Activated naive CD4-positive, alpha-beta T cell (primary cell): ENCODE measurements at regions not wholly inside any gene's neighbourhood (a gene's known extent, or its start where the extent isn't known, plus 50 kb on each side); places are given as distances from the start of the nearest gene placed in this dataset.

Experiments
- DNase-seq, 4 experiments: peaks; one replicate each; lab custom pipeline; 2025; lab: John Stamatoyannopoulos, UW

DNA sequence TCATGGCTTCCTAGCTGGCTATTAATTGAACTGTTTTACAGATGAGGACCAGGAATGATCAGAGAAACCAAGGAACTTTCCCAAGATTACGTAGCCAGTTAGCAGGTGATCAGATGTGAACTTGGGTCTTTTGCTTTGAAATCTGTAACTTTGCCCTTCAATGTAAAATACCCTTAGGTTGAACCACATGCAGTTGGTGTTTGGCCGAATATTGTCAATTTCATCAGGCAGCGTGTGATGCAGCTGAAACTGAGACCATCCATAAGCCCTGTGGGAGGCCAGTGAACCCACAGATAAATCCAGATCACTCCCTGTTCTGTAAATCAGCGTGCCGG, 150.8 kb downstream of the ETS2 start:
- no peak for DNase-seq

GRCh38 chr21:38956007-38956406, 150.3 kb downstream of the ETS2 start:
- DNase-seq = no peak

DNA sequence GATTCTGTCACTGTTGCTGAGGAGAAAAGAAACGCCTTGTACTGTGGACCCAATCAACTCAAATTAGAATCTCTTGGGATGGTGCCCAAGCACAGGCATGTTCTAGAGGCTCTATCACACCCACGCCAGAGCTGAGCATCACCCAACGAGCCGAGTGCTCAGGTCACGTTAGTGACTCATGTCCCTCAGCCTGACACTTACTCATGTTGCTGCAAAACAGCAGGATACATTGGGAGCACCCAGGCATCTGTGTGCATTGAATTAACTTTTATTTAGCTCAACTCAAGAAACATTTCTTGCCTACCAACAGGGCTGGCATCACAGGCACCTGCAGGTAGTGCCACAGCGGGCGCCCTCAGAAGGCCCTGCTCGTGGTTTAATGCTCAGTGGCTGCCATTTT, 149.8 kb downstream of the ETS2 start:
- DNase-seq = no peak

GRCh38 chr21:38954588-38955004, 148.9 kb downstream of the ETS2 start:
- DNase-seq = no peak

- no peak for DNase-seq
These were observed 147.8 kb downstream of the ETS2 start for GRCh38 chr21:38953516-38953915.

- DNase-seq = no peak
These were observed 147.2 kb downstream of the ETS2 start for GRCh38 chr21:38952890-38953289.

- DNase-seq = no peak
These were observed 145.5 kb downstream of the ETS2 start for GRCh38 chr21:38951095-38951730.

DNA sequence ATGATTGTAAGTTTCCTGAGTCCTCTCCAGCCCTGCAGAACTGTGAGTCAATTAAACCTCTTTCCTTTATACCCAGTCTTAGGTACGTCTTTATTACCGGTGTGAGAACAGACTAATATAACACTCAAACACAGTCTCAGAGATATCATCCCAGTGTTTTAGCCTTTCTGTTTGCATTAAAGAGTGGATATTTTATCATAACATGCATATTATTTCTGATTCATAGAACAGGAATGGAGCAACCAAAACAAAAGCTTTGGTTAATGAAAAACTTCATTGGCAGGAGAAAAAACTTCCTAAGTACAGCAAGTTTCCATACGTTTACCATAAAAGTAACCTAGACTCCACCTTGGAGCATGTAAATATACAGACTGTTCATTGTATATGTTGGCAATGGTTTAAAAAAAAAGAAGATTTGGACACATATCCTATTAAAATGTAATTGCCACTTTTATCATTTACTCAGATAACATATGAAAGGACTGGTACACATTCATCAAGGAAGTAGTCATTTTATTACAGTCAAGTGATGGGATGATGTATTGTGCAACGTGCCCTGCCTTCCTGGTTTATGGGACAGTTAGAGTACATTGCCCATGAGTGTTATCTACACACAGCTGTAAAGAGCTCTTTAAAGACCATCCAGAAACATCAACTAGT, 144.8 kb downstream of the ETS2 start:
- DNase-seq = no peak

GRCh38 chr21:38949070-38949380, 143.3 kb downstream of the ETS2 start:
- DNase-seq = no peak

DNA sequence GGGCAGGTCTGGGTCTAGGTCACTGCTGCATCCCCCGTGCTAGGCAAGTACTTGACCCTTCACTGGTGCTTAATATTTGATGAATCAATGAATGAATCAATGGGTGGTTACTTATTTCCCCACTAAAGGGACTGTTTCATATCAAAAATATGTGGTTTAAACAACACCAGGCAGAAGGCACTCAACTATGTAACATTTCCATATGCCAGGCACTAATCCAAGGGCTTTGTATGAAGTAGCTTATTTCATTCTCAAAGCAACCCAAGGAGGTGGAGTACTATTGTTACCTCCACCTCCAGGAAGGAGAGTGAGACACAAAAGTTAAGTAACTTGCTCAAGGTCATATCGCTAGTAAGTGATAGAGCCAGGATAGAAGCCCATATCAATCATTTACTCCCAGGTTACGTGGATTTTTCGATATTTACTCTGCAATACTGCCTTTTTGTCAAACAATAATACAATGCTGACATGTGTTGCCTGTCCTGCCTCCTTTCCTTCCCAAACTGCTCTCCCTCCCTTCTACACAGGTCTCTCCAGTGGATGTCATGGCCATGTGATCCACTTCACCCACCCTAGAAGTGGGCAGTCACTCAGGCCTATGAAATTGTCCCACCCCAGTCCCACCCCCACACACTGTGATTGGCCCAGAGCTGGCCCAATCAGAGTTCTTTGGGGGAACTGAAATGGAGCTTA, 142.8 kb downstream of the ETS2 start:
- DNase-seq = no peak

- DNase-seq = no peak
These were observed 140.0 kb downstream of the ETS2 start for GRCh38 chr21:38945545-38946245.

DNA sequence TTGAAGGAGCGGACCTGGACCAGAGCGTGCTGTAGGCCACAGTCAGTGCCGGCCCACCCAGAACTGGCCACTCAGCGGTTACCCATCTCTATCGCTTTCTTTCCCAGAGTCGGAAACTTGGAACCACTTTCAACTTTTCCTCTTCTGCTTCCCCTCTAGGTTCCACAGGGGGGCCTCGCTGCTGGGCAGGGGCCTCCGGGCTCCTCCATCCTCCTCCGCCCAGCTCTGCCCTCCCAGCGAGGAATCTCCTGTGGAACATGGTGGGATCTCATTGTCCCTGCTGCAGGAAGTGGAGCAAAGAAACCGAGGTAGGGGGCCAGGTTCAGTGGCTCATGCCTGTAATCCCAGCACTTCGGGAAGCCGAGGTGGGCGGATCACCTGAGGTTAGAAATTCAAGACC, 139.2 kb downstream of the ETS2 start:
- DNase-seq = no peak

GRCh38 chr21:38944402-38944801, 138.7 kb downstream of the ETS2 start:
- no peak for DNase-seq

GRCh38 chr21:38942748-38943211, 137.1 kb downstream of the ETS2 start:
- DNase-seq = no peak

DNA sequence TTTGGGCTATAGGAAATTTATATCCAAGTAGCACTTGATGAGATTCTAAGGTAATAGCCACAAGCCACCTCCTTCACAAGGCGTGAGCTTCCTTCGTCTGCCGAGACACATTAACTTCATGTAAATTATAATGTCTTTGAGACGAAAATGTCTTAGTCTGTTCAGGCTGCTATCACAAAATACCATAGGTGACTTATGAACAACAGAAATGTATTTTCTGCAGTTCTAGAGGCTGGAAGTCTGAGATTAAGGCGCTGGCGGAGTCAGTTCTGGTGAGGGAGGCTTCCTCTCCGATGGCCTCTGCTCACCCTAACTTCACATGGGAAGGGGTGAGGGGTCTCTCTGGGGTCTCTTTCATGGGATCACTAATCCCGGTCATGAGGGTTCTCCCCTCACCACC, 133.0 kb downstream of the ETS2 start:
- DNase-seq = no peak

DNA sequence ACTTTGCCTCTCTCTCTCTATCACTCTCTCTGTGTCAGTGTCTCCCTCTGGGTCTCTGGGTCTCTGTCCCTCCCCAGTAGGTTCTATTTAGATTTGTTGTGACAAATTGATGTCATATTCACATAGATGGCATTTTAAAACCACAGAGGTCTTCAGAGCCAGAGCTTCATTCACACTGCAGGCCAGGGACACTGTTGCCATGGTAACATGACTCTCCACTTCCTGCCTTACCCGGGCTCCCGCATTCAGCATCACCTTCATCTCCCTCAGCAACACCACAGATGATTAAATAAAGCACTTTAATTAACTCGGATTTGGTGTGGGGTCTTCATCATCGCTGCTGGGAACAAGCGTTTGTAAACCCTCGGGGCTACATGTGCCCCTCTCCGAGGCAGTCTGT, 132.6 kb downstream of the ETS2 start:
- DNase-seq = no peak

DNA sequence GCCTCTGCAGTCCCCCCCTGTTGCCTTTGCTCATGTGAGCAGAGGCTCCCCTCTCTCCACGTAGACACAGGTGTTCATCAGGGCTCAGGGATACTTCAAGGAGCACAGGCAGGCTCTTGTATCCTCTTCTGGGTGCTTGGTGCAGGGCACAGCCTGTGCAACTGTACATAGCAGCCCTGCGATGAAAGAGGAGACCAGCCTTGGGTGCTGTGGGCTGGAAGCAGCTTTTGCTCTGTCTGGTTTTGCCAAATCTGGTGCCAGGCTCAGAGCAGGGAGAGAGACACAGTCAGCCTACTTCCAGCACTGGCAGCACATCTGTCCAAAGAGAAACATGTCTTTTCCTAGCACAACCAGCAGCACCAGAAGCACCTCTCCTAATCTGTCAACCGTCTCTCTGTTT, 132.1 kb downstream of the ETS2 start:
- no peak for DNase-seq

GRCh38 chr21:38937286-38937790, 131.6 kb downstream of the ETS2 start:
- DNase-seq = no peak

DNA sequence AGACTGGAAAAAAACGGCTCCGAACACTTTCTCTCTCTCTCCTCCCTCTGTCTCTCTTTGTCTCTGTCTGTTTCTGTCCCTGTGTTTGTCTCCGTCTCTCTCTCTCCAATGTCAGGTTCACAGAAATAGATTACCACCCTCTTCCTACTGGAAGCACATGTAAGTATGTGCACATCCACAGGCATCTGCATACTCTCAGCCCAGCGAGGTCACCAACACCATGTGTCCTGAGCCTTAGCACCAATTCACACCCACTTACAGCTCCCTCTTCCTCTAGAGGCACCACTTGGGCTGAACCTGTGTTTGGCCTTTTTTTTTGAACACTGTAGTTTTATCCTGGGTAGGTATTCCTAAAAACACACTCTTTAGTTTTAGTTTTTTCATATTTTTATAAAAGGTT, 130.5 kb downstream of the ETS2 start:
- no peak for DNase-seq

- no peak for DNase-seq
These were observed 128.0 kb downstream of the ETS2 start for GRCh38 chr21:38933731-38934130.

- DNase-seq = no peak
These were observed 125.6 kb downstream of the ETS2 start for GRCh38 chr21:38931291-38931690.

- DNase-seq = no peak
These were observed 125.1 kb downstream of the ETS2 start for GRCh38 chr21:38930853-38931252.

GRCh38 chr21:38930066-38930465, 124.3 kb downstream of the ETS2 start:
- no peak for DNase-seq
